Adrenal gland (tissue), 9 donors: ENCODE measurements at regions not wholly inside any gene's neighbourhood (a gene's known extent, or its start where the extent isn't known, plus 50 kb on each side); places are given as distances from the start of the nearest gene placed in this dataset.

Experiments used
- DNase-seq, 7 donors: peaks; one replicate each; pipeline ENCODE4 v3.0.0-alpha.2; 2019 to 2020
- H3K27ac ChIP-seq, 5 donors: fragments of 200-600 bp; sonication (generic) in 4 of 5; 1 replicate in 3 of 5; 2 replicates in 2 of 5; pipeline versions ENCODE4 v1.5.1 to v1.8.0; 2016 to 2020; ENCODE audit warnings: mild to moderate bottlenecking in 1 of 5
- H3K27me3 ChIP-seq: fragments of 200-600 bp; 2 replicates; pipeline ENCODE4 v1.8.0; 2021
- H3K36me3 ChIP-seq, 2 donors: fragments of 200-600 bp; replicated peaks in 1 of 2; 1 replicate in 1 of 2; 2 replicates in 1 of 2; pipeline versions ENCODE4 v1.5.1 to v1.8.0; 2018 to 2022
- H3K4me1 ChIP-seq, 2 donors: fragments of 200-600 bp; replicated peaks in 1 of 2; 1 replicate in 1 of 2; 2 replicates in 1 of 2; pipeline versions ENCODE4 v1.5.1 to v1.8.0; 2018 to 2021
- H3K4me3 ChIP-seq, 4 donors: fragments of 200-600 bp; sonication (generic) in 3 of 4; one replicate each; pipeline ENCODE4 v1.5.1; 2016 to 2018
- H3K9me3 ChIP-seq, 3 donors: fragments of 200-600 bp; sonication (generic) in 1 of 3; replicated peaks in 1 of 3; 1 replicate in 2 of 3; 2 replicates in 1 of 3; pipeline versions ENCODE4 v1.5.1 to v1.8.0; 2016 to 2021
- CTCF ChIP-seq, 6 experiments: fragments of 450-650 bp in 4 of 6; fragments of 200-600 bp in 2 of 6; sonication (generic) in 1 of 6; IDR thresholded peaks; 1 replicate in 5 of 6; 2 replicates in 1 of 6; pipeline versions ENCODE4 v1.5.1 to v1.8.0; 2016 to 2021; ENCODE audit warnings: antibody characterized with exemption in 6 of 6, mild to moderate bottlenecking in 2 of 6, moderate library complexity in 1 of 6
- POLR2A ChIP-seq, 2 donors: fragments of 450-650 bp; IDR thresholded peaks; one replicate each; pipeline ENCODE4 v1.6.1; 2017; ENCODE audit warnings: antibody characterized with exemption in 2 of 2, mild to moderate bottlenecking in 2 of 2, moderate library complexity in 1 of 2
- WGBS, 4 donors: extraction: QIAGEN DNeasy Blood & Tissue Kit in 2 of 4; methylation state at CpG; one replicate each; pipeline versions ENCODE4 v1.1.5 to v1.1.7; 2013 to 2017; 5-methylcytosine and 5-hydroxymethylcytosine counted together
- intact Hi-C, 2 donors: fragments of 100-400 bp; cut with DNase I; formaldehyde crosslinking; loops; one replicate each; pipeline versions ENCODE4 v1.14.1 to v1.15.0; 2022 to 2023
- donor health status: healthy with polysubstance abuse.
- donor health status: Bipolar disorder and iron deficiency.
- donor health status: DM: yes; HTN: yes; CAD: no.
- donor health status: DM: no; HTN: no; CAD: no.
- donor health status: DM: no; HTN: no; CAD: no.

GRCh38 chr3:22893644-22894325 lies 309.3 kb upstream of the UBE2E2 start:
- Histone ChIP-seq H3K27ac (no peak overlapping the region), H3K4me3 (no peak overlapping the region), H3K36me3 (no peaks in the 10 kb centered on the region), H3K4me1 (no peaks in the 10 kb centered on the region), H3K9me3 (no peaks in the 10 kb centered on the region), H3K27me3 (peaks cover 2% of the 10 kb centered on the region)
- 30 to 37% (median 32%) methylated on average over 3 of the region's 3 CpGs for WGBS, 4 donors
- DNase-seq, result no peak
- TF ChIP-seq CTCF (IDR thresholded peaks at IDR 0.05) (no peak), POLR2A (IDR thresholded peaks at IDR 0.05) (no peak)
- intact Hi-C loops, result no loop called here

GRCh38 chr3:22894865-22895264 lies 308.3 kb upstream of the UBE2E2 start:
- Histone ChIP-seq H3K9me3 (no peaks in the 10 kb centered on the region), H3K4me3 (no peak overlapping the region), H3K27me3 (peaks cover 2% of the 10 kb centered on the region), H3K27ac (no peak overlapping the region), H3K4me1 (no peaks in the 10 kb centered on the region), H3K36me3 (no peaks in the 10 kb centered on the region)
- intact Hi-C loops, result no loop called here
- TF ChIP-seq POLR2A (IDR thresholded peaks at IDR 0.05), result no peak
- TF ChIP-seq CTCF (IDR thresholded peaks at IDR 0.05), result no peak
- WGBS, 4 donors, result 63 to 87% (median 71%) methylated on average over 1 of the region's 1 CpG
- DNase-seq, result no peak

GRCh38 chr3:22895671-22896070 lies 307.5 kb upstream of the UBE2E2 start:
- WGBS, 4 donors, result 86 to 92% (median 90%) methylated on average over 3 of the region's 3 CpGs
- DNase-seq, result no peak
- TF ChIP-seq CTCF (IDR thresholded peaks at IDR 0.05) (no peak), POLR2A (IDR thresholded peaks at IDR 0.05) (no peak)
- Histone ChIP-seq H3K36me3 (no peaks in the 10 kb centered on the region), H3K4me1 (no peaks in the 10 kb centered on the region), H3K4me3 (no peak overlapping the region), H3K9me3 (no peaks in the 10 kb centered on the region), H3K27ac (no peak overlapping the region), H3K27me3 (no peaks in the 10 kb centered on the region)
- intact Hi-C loops, result no loop called here

- H3K27ac ChIP-seq, result no peak overlapping the region
- WGBS, 4 donors, result 85 to 96% (median 93%) methylated on average over 1 of the region's 1 CpG
- DNase-seq, result no peak
- H3K27me3 ChIP-seq, result no peaks in the 10 kb centered on the region
- TF ChIP-seq POLR2A (IDR thresholded peaks at IDR 0.05) (no peak), CTCF (IDR thresholded peaks at IDR 0.05) (no peak)
- no peaks in the 10 kb centered on the region for H3K9me3 ChIP-seq
- H3K4me1 ChIP-seq, result no peaks in the 10 kb centered on the region
- no peaks in the 10 kb centered on the region for H3K36me3 ChIP-seq
- intact Hi-C loops, result no loop called here
- H3K4me3 ChIP-seq, result no peak overlapping the region
Observed at GRCh38 chr3:22898558-22898957, 304.6 kb upstream of the UBE2E2 start.
